Urinary bladder (tissue), 3 donors: ENCODE measurements at regions not wholly inside any gene's neighbourhood (a gene's known extent, or its start where the extent isn't known, plus 50 kb on each side); places are given as distances from the start of the nearest gene placed in this dataset.
A peak's percentile ranks its signal among the peaks of the same experiment; 100 is the strongest.

Source experiments
- DNase-seq: peaks from one replicate; pipeline ENCODE4 v3.0.0-alpha.2; 2015; ENCODE audit errors: extremely low spot score
- H3K27ac ChIP-seq: one replicate; pipeline ENCODE4 v1.5.1; 2013; ENCODE audit warnings: low read depth, mild to moderate bottlenecking, moderate library complexity
- H3K36me3 ChIP-seq: one replicate; pipeline ENCODE4 v1.6.1; 2013; ENCODE audit warnings: mild to moderate bottlenecking, moderate library complexity; ENCODE audit not compliant: insufficient read depth
- H3K4me1 ChIP-seq: one replicate; pipeline ENCODE4 v1.6.1; 2013; ENCODE audit warnings: mild to moderate bottlenecking, moderate library complexity; ENCODE audit not compliant: insufficient read depth
- H3K4me3 ChIP-seq: one replicate; pipeline ENCODE4 v1.5.1; 2013; ENCODE audit warnings: low read depth, low read length
- WGBS: extraction: QIAGEN DNeasy Blood & Tissue Kit; methylation state at CpG from one replicate; pipeline ENCODE4 v1.1.7; 2013; 5-methylcytosine and 5-hydroxymethylcytosine counted together
- donor health status: healthy with polysubstance abuse.
- donor health status: healthy.

DNA sequence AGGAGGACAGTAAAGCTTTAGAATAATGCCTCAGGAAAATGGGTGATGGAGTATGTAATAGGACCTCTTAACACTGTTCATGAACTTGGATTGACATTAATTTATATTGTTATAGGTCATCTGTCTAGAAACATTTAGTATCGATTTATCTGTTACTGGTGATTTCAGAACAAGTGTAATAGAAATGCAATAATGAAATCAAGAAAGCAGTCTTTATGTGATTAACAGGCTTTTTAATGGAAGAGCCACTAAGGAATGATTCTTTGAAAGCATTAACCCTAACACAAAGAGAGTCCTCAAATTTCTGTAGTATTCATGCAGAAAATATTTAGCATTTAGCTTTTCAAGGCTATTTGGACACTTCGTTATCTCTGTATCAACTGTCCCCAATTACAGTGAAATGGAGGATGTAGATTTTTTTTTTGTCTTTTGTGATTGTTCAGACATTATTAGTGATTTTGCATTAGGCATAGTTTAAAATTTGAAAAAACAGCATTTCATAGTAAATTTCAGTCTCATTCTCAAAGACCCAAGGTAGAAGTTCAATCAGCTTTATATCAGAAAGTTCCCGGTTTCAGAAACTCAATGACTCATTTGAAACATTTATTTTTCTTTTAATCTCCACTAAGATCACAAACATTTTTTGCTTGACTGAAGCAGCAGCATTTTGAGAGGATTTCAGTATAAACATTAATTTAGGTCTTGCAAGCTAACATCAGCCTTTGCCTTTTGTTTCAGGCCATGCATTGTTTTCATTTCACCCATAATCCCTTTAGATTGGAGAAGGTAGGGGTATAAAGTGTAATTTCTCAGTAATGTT is 56.3 kb downstream of the AGTR2 start:
- no peaks in the 10 kb centered on the region for H3K36me3 ChIP-seq
- no peak for DNase-seq
- WGBS, result 84% methylated on average over 3 of the region's 3 CpGs
- no peak overlapping the region for H3K27ac ChIP-seq
- H3K4me3 ChIP-seq, result no peak overlapping the region
- no peaks in the 10 kb centered on the region for H3K4me1 ChIP-seq

GRCh38 chrX:116230130-116230898 is 59.8 kb downstream of the AGTR2 start:
- H3K36me3 ChIP-seq, result no peaks in the 10 kb centered on the region
- WGBS, result 37% methylated on average over 4 of the region's 4 CpGs
- H3K4me1 ChIP-seq, result no peaks in the 10 kb centered on the region
- no peak overlapping the region for H3K27ac ChIP-seq
- no peak for DNase-seq
- no peak overlapping the region for H3K4me3 ChIP-seq

DNA sequence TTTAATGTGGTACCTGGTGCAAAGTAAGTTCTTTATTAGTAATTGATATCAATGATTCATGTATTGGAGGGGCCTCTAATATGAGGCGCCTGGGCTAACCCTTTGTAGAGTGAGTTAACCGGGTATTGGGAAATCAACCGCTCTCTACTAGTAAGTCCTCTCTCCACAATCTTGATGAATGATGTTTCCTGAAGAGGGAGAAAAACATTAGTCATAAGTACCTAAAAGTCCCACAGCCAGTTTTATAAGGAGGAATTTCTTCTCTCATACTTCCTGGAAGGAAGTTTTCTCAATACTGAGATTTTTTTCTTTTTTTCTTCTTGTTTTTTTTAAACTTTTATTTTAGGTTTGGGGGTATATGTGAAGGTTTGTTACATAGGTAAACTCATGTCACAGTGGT is 62.3 kb downstream of the AGTR2 start:
- Histone ChIP-seq H3K4me3 (no peak overlapping the region), H3K27ac (no peak overlapping the region), H3K36me3 (no peaks in the 10 kb centered on the region), H3K4me1 (no peaks in the 10 kb centered on the region)
- 93% methylated on average over 3 of the region's 3 CpGs for WGBS
- no peak for DNase-seq

DNA sequence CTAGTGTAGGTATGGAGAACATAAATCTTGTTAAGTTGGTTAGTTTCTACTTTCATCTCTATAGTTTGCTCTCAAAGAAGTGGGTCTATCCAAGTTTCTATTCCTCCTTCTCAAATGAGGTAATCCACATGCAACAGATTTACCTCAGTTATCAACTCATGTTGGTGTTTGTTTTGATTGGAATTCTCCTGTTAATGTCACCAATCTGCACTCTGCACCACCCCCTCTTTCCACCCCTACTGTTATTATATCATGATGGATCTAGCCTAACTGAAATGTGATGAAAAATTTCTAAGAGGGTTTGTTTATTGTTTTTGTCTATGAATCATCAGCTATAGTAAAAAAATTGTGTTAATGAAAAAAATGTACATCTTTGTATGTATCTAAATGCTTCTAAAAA is 66.1 kb downstream of the AGTR2 start:
- Histone ChIP-seq H3K36me3 (no peaks in the 10 kb centered on the region), H3K4me1 (no peaks in the 10 kb centered on the region), H3K27ac (no peak overlapping the region), H3K4me3 (no peak overlapping the region)
- no peak for DNase-seq

- no peak for DNase-seq
- Histone ChIP-seq H3K27ac (no peak overlapping the region), H3K4me3 (no peak overlapping the region), H3K36me3 (no peaks in the 10 kb centered on the region), H3K4me1 (no peaks in the 10 kb centered on the region)
- 65% methylated on average over 1 of the region's 1 CpG for WGBS
These were observed 67.5 kb downstream of the AGTR2 start for GRCh38 chrX:116238093-116238492.

GRCh38 chrX:116238567-116239255 is 68.2 kb downstream of the AGTR2 start:
- 67% methylated on average over 2 of the region's 2 CpGs for WGBS
- H3K27ac ChIP-seq, result no peak overlapping the region
- H3K4me1 ChIP-seq, result no peaks in the 10 kb centered on the region
- H3K36me3 ChIP-seq, result no peaks in the 10 kb centered on the region
- H3K4me3 ChIP-seq, result no peak overlapping the region
- no peak for DNase-seq

DNA sequence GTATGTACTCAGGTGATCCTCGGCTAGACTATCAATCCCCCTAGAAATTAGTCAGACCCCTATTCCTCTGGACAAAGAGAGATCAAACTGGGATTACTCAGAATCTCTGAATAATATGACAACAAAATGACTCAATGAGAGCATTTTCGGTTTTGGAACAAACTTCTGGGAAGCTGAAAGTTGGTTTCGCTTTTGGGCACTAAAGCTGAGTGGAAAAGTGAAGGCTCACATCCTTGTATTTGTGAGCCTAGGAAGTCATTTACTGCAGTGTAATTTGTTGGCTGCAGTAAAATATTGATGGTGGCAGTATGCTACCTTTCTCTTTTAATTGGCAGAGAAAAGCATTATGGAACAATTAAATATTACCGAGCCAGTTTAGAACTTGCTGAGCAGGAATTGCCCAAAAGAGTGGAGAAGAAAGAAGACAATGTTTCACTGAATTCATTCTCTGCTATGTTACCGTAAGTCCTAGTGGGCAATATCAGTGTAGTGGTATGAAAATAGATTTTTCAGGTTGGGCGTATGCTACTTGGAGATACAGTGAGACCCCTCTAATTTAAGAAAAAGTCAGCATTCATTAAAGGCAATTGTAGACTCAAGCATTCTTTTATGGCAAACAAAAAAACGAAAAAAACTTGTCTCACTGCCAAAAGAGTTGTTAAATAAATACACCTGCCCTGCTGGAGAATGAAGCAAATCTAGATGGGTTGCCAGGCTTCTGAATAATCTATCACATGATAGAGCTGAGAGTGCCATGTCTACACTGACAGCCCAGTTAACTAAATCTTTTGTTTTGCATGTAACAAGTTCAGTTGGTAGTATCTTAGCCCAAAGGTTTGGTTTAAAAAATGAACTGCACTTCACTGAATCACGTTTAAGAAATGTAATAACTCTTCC is 69.6 kb downstream of the AGTR2 start:
- no peaks in the 10 kb centered on the region for H3K4me1 ChIP-seq
- H3K4me3 ChIP-seq, result no peak overlapping the region
- H3K27ac ChIP-seq, result peak overlapping the region; percentile 23
- peak; percentile 14 for DNase-seq
- H3K36me3 ChIP-seq, result no peaks in the 10 kb centered on the region
- WGBS, result 56% methylated on average over 8 of the region's 8 CpGs

DNA sequence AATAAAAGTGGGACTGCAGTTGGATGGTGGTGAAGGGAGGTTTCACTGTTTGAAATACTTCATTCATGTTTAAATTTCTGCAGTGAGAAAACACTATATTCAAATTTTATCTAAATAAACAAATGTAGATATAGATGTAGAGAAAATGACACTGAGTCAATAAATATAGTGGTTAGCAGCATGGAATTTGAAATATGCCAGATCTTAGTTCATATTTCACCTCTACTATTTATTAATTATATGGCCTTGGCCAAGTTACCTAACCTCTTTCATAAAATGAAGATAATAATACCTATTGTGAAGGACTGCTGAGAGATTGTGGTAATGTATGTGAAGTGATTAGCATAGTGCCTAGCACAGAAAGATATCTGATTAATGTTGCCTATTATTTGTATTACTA is 70.5 kb downstream of the AGTR2 start:
- H3K4me1 ChIP-seq, result no peaks in the 10 kb centered on the region
- H3K27ac ChIP-seq, result no peak overlapping the region
- no peak overlapping the region for H3K4me3 ChIP-seq
- no peaks in the 10 kb centered on the region for H3K36me3 ChIP-seq
- no peak for DNase-seq

DNA sequence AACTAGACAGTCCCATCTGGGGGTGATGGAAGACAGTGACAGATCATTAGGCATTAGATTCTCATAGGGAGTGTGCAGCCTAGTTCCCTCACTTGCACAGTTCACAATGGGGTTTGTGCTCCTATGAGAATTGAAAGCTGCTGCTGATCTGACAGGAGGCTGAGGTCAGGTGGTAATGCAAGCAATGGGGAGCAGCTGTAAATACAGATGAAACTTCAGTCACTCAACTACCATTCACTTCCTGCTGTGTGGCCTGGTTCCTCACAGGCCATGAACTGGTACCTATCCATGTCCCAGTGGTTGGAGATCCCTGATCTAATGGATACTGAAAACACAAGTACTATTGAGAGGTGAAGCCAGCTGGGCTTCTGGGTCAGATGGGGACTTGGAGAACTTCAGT is 72.5 kb downstream of the AGTR2 start:
- no peak for DNase-seq
- no peaks in the 10 kb centered on the region for H3K36me3 ChIP-seq
- no peak overlapping the region for H3K27ac ChIP-seq
- H3K4me3 ChIP-seq, result no peak overlapping the region
- no peaks in the 10 kb centered on the region for H3K4me1 ChIP-seq

GRCh38 chrX:116246261-116246660 is 75.7 kb downstream of the AGTR2 start:
- no peak for DNase-seq
- no peak overlapping the region for H3K27ac ChIP-seq
- no peaks in the 10 kb centered on the region for H3K36me3 ChIP-seq
- no peaks in the 10 kb centered on the region for H3K4me1 ChIP-seq
- H3K4me3 ChIP-seq, result no peak overlapping the region
- 83% methylated on average over 2 of the region's 2 CpGs for WGBS

DNA sequence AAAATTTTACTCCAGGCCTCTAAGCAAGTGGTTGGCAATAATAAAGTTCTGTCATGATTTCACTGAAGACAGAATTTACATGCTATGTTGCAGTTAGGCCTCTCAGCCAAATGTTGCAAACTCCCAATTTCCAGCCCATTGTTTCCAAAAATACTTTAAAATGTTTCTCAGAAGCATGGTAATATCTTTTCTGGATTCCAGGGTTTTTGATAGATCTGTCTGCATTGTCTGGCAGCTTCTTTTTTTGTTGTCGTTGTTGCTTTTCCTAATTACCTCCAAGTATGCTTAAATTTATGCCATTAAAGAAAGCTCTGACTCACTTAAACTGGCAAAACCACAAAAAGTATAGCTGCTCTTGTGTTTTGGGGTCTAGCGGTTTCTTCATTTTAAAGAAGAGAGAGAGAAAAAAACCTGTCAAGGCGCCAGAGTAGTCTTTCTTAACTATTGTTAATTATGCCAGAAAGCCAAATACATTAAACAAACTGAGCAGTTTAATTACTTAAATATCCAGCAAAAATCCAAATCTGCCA is 97.0 kb downstream of the AGTR2 start:
- H3K36me3 ChIP-seq, result no peaks in the 10 kb centered on the region
- no peaks in the 10 kb centered on the region for H3K4me1 ChIP-seq
- no peak overlapping the region for H3K4me3 ChIP-seq
- WGBS, result 82% methylated on average over 3 of the region's 3 CpGs
- DNase-seq, result no peak
- no peak overlapping the region for H3K27ac ChIP-seq

DNA sequence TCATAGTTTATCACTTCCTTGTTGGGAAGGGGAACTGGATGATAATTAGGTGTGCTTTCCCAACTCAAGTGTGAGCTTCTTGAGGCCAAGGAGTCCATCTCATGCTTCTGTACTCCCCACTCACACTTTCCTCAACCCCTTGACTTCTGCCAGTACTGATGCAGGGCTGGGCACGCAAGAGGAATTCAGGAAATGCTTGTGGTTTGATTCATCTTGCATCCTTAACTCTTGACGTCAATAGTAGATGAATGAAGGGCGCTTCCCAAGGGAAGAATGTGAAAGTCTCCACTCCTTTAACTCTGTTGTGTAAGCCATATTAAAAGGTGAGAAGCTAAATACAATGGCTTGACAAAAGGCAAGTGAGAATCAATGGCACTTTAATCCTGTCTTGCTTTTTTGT is 101.8 kb downstream of the AGTR2 start:
- Histone ChIP-seq H3K36me3 (no peaks in the 10 kb centered on the region), H3K4me1 (no peaks in the 10 kb centered on the region), H3K4me3 (no peak overlapping the region), H3K27ac (no peak overlapping the region)
- DNase-seq, result no peak
- 56% methylated on average over 3 of the region's 3 CpGs for WGBS

DNA sequence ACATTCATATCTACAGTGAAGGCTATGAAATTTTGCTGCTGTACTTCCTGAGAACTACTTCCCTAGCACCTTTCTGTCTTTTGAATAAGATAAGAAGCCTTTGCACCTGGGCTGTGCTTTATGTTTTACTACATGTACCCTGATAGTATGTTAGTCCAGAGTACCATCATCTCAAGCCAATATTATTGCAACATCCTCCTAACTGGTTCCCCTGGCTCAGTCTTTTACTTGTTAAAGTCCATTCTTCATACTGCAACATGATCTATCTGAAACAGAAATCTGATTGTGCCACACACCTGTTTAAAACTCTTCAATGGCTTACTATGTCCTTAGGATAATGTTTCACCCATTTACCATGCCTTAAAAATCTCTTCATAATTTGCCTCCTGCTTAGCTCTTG is 102.3 kb downstream of the AGTR2 start:
- DNase-seq, result no peak
- Histone ChIP-seq H3K4me1 (no peaks in the 10 kb centered on the region), H3K27ac (no peak overlapping the region), H3K4me3 (no peak overlapping the region), H3K36me3 (no peaks in the 10 kb centered on the region)
